Posterior cingulate gyrus (tissue), 11 donors: ENCODE measurements at regions not wholly inside any gene's neighbourhood (a gene's known extent, or its start where the extent isn't known, plus 50 kb on each side); places are given as distances from the start of the nearest gene placed in this dataset.
A peak's percentile ranks its signal among the peaks of the same experiment; 100 is the strongest.

ENCODE experiments used
- DNase-seq, 10 donors: peaks; one replicate each; pipeline versions ENCODE4 v3.0.0 to v3.0.0-alpha.2; 2020 to 2021; ENCODE audit warnings: mixed read lengths in 3 of 10
- intact Hi-C: fragments of 100-400 bp; cut with DNase I; formaldehyde crosslinking; loops from one replicate; pipeline ENCODE4 v1.15.1; 2023

GRCh38 chr4:134027931-134028330 is 173.7 kb downstream of the PABPC4L start:
- DNase-seq, result no peak

GRCh38 chr4:134024251-134024650 is 177.3 kb downstream of the PABPC4L start:
- intact Hi-C loops, result no loop called here
- no peak for DNase-seq

More at GRCh38 chr4:134027931-134028330, 173.7 kb downstream of the PABPC4L start:
- intact Hi-C loops, result no loop called here

GRCh38 chr4:134019657-134020056 is 181.9 kb downstream of the PABPC4L start:
- intact Hi-C loops, result no loop called here
- no peak for DNase-seq

- intact Hi-C loops, result no loop called here
- no peak for DNase-seq
These were observed 182.7 kb downstream of the PABPC4L start for GRCh38 chr4:134018846-134019245.

DNA sequence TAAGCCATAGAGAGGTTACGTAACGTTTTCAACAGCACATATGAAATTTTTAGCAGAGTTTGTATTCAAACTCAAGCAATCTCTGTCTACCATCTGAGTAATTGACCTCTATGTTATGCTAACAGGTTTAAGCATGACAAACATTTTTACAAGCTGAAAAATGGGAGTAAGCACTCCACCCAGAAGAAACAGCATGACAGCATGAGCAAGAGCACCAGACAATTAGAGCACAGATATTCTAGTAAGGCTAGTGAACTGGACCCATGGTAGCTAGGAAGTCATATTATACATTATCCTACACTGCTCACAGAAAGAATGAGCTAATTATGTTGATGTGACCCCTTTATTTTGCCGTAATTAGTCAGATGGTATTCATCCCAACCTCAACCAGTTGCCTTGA is 200.5 kb downstream of the PABPC4L start:
- no peak for DNase-seq
- intact Hi-C loops, result no loop called here

GRCh38 chr4:133997436-133997835 is 204.2 kb downstream of the PABPC4L start:
- intact Hi-C loops, result no loop called here
- DNase-seq, result no peak

GRCh38 chr4:133996431-133997121 is 205.0 kb downstream of the PABPC4L start:
- intact Hi-C loops, result no loop called here
- no peak for DNase-seq

GRCh38 chr4:133995243-133995960 is 206.2 kb downstream of the PABPC4L start:
- intact Hi-C loops, result no loop called here
- DNase-seq, result no peak

DNA sequence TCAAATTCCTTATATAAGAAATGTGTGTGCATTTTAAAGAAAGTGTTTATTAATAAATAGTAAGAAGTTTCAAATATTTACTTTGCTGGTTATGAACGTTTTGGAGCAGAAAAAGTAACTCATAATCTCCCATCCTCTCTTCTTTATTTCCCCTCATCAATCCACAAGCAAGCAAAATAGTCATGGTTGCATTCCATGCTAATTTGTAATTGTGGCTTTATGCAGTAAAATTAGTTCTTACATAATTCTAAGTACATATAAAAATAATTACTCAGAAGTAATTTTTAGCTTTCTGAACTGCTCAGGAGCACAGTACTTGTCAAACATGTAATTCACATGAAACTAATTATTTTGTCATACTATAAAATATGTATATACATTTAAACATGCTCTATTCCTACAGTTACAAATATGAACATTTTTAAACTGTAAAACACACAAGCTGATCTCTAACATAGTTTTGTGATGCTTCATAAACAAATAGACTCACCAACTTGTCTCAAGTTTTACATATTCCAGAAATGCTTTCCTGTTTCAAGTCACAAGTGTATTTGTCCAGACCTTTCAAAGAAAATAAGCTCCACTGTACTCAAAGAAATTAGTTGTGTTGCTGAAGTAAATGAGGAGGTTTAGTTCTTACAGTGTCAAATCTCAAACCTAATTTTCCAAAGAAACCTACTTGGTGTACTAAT is 218.9 kb downstream of the PABPC4L start:
- no peak for DNase-seq
- intact Hi-C loops, result no loop called here

DNA sequence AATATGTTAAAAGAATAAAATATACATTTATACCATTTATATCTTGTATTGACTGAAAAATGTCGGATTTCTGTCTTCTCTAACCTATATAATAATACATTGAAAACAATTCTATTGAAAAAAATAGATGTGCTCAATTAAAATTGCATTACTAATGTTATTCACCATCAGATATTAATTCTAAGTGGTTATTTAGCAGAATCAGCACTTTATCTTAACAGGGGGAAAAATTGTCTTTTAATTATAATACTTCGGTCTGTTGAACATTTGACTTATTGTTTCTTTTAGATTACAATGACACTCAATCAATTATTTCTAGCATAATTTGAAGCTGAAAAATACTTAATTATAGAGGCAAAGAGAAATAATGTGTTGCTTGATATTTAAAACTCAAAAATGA is 220.3 kb downstream of the PABPC4L start:
- intact Hi-C loops, result no loop called here
- DNase-seq, result no peak

DNA sequence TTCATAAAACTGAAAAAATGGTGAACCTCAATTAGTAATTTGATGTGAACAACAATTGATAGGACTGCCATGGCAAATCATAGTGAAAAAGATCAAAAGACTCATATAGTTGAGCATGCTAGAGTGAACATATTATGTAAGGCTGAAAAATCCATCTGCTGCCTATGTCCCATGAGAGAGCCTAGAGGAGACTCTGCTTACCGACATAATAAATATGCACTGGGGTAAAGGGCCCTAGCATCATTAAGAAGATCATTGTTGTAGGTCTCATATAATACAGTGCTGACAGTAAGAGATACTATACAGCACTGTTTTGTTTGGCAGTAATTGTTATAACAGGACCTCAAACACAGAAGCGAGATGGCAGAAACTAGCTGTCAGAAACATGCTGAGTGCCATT is 229.0 kb downstream of the PABPC4L start:
- intact Hi-C loops, result no loop called here
- no peak for DNase-seq

- intact Hi-C loops, result no loop called here
- DNase-seq, result peak in 1 of 10 donors; percentile 10
These were observed 232.3 kb downstream of the PABPC4L start for GRCh38 chr4:133969202-133969848.

DNA sequence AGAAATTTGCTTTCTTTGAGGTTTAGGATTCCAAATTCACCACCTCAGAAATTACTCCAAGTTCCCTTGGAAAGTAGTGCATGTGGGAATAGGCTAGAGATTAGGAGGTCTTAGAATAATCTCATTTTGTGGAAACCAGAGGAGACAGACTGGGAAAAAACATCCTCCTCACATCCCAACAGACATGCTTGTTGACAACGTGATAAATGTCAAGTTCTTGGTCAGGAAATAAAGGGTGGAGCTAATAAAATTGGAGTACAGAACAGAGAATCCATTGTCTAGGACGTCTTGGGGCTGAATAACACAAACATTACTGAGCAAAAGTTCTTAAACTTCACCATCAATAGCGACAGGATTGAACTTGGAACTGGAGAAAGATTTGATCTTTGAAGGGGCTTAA is 233.4 kb downstream of the PABPC4L start:
- intact Hi-C loops, result no loop called here
- DNase-seq, result no peak

DNA sequence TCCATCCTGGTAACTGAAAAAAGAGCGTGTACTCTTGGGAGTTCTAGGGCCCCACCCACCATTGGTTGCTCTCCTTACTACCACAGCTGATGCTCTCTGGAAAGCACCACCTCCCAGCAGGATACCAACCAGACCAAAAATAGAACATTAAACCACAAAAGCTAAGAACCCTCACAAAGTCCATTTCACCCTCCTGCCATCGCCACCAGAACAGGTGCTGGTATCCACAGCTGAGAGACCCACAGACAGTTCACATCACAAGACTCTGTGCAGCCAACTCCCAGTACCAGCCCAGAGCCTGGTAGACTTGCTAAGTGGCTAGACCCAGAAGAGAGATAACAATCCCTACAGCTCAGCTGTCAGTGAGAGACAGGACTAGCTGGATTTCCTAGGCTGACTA is 240.6 kb downstream of the PABPC4L start:
- intact Hi-C loops, result no loop called here
- DNase-seq, result no peak

- no peak for DNase-seq
- intact Hi-C loops, result no loop called here
These were observed 258.5 kb downstream of the PABPC4L start for GRCh38 chr4:133943081-133943480.

DNA sequence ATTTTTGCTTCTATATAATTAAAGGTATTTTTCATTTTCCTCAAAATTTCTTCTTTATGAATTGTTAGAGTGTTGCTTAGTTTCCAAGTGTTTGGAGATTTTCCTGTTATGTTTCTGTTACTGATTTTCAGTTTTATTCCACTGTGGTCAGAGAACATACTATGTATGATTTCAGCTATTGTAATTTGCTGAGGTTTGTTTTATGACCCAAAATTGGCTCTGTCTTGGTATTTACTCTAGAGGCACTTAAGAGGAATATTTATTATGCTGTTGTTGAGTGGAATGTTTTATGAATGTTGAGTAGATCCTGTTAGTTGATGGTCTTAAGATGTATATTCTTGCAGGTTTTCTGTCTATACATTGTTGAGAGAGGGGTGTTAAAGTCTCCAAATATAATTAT is 263.5 kb downstream of the PABPC4L start:
- no peak for DNase-seq
- intact Hi-C loops, result no loop called here

GRCh38 chr4:133929531-133930239 is 271.9 kb downstream of the PABPC4L start:
- intact Hi-C loops, result no loop called here
- DNase-seq, result no peak

GRCh38 chr4:133921280-133922195 is 280.1 kb downstream of the PABPC4L start:
- intact Hi-C loops, result no loop called here
- DNase-seq, result no peak

- intact Hi-C loops, result no loop called here
- DNase-seq, result no peak
These were observed 281.4 kb downstream of the PABPC4L start for GRCh38 chr4:133920236-133920635.
